Peyer's patch (tissue), 4 donors: ENCODE measurements at regions not wholly inside any gene's neighbourhood (a gene's known extent, or its start where the extent isn't known, plus 50 kb on each side); places are given as distances from the start of the nearest gene placed in this dataset.

Source experiments
- POLR2A ChIP-seq, 2 donors: fragments of 450-650 bp; IDR thresholded peaks; one replicate each; pipeline ENCODE4 v1.5.1; 2017; ENCODE audit warnings: antibody characterized with exemption in 2 of 2, mild to moderate bottlenecking in 2 of 2, moderate library complexity in 2 of 2
- TF ChIP-seq, protein P1 (sequence below), 6 experiments: fragments of 450-650 bp in 4 of 6; fragments of 200-600 bp in 2 of 6; sonication (generic) in 1 of 6; IDR thresholded peaks; one replicate each; pipeline ENCODE4 v1.5.1; 2017 to 2019; ENCODE audit warnings: antibody characterized with exemption in 6 of 6, mild to moderate bottlenecking in 3 of 6, moderate library complexity in 1 of 6

- no peak for TF ChIP-seq POLR2A (IDR thresholded peaks at IDR 0.05)
- TF ChIP-seq, protein P1, sequence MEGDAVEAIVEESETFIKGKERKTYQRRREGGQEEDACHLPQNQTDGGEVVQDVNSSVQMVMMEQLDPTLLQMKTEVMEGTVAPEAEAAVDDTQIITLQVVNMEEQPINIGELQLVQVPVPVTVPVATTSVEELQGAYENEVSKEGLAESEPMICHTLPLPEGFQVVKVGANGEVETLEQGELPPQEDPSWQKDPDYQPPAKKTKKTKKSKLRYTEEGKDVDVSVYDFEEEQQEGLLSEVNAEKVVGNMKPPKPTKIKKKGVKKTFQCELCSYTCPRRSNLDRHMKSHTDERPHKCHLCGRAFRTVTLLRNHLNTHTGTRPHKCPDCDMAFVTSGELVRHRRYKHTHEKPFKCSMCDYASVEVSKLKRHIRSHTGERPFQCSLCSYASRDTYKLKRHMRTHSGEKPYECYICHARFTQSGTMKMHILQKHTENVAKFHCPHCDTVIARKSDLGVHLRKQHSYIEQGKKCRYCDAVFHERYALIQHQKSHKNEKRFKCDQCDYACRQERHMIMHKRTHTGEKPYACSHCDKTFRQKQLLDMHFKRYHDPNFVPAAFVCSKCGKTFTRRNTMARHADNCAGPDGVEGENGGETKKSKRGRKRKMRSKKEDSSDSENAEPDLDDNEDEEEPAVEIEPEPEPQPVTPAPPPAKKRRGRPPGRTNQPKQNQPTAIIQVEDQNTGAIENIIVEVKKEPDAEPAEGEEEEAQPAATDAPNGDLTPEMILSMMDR (IDR thresholded peaks at IDR 0.05) = no peak
Observed at GRCh38 chr9:28938981-28939380, 1365.7 kb upstream of the C9orf72 start.
